ENCODE measurements at regions not wholly inside any gene's neighbourhood (a gene's known extent, or its start where the extent isn't known, plus 50 kb on each side); places are given as distances from the start of the nearest gene placed in this dataset.

- no peak for DNase-seq
- no peaks in the 10 kb centered on the region for H3K27me3 Mint-ChIP-seq (ENCODE audit: insufficient read depth)
- TF ChIP-seq CTCF (IDR thresholded peaks at IDR 0.05), result no peak
- H3K9me3 Mint-ChIP-seq, result no peaks in the 10 kb centered on the region; the same call in 1 of the 2 replicates
- H3K4me1 Mint-ChIP-seq (ENCODE audit: low read depth), result no peaks in the 10 kb centered on the region
- no peak overlapping the region for H3K27ac Mint-ChIP-seq
- no peak overlapping the region for H3K4me3 Mint-ChIP-seq
- no peaks in the 10 kb centered on the region for H3K36me3 Mint-ChIP-seq (ENCODE audit: low read depth)
Measured at GRCh38 chr13:65054277-65054676, 2175.9 kb downstream of the PCDH9 start.

DNA sequence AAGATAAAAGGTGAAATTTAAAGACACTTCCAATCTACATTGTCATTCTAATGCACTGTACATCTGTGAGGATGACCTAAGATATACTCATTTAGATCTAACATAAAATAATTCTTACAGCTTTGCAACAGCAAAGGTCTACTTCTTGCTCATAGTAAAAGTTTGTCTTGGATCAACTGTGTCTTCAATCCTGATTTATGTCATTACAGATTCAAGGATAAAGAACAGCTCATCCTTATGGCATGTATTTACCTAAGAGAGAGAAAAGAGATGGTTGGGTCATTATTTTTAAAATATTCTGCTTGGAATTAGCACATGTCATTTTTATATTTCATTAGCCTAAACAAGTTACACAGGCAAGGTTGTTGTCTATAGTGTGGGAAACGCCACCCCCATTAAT lies 2193.1 kb downstream of the PCDH9 start:
- Mint-ChIP-seq H3K27ac (no peak overlapping the region), H3K27me3 (ENCODE audit: insufficient read depth) (no peaks in the 10 kb centered on the region), H3K36me3 (ENCODE audit: low read depth) (0 out of 2 replicates have a peak, but pooled peaks cover 9% of the 10 kb centered on the region)

DNA sequence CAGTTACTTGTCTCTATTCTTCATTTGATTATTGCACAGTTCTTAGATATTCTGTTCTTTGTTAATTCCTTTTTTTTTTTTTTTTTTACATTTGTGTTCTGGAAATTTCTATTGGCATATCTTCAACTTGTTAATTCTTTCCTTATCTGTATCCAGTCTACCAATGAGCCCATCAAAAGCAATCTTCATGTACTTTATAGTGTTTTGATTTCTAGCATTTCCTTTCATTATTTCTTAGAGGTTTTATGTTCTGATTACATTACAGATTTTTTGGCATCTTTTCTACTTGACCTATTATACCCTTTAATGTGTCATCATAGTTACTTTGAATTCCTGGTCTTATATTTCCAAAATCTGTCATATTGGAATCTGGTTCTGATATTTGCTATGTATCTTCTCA lies 2194.8 kb downstream of the PCDH9 start:
- Mint-ChIP-seq H3K4me1 (ENCODE audit: low read depth) (peaks cover 25% of the 10 kb centered on the region), H3K9me3 (peaks cover 6% of the 10 kb centered on the region; the same call in 1 of the 2 replicates), H3K27ac (no peak overlapping the region; the same call in 1 of the 2 replicates), H3K4me3 (no peak overlapping the region; the same call in 1 of the 2 replicates), H3K36me3 (ENCODE audit: low read depth) (0 out of 2 replicates have a peak, but pooled peaks cover 10% of the 10 kb centered on the region), H3K27me3 (ENCODE audit: insufficient read depth) (no peaks in the 10 kb centered on the region)
- no peak for DNase-seq
- no peak for TF ChIP-seq CTCF (IDR thresholded peaks at IDR 0.05)

More for the DNA sequence above, 2193.1 kb downstream of the PCDH9 start:
- Mint-ChIP-seq H3K9me3 (peaks cover 6% of the 10 kb centered on the region; the same call in 1 of the 2 replicates), H3K4me3 (no peak overlapping the region), H3K4me1 (ENCODE audit: low read depth) (peaks cover 22% of the 10 kb centered on the region)
- no peak for TF ChIP-seq CTCF (IDR thresholded peaks at IDR 0.05)
- no peak for DNase-seq

- no peak for DNase-seq
- Mint-ChIP-seq H3K27me3 (ENCODE audit: insufficient read depth) (no peaks in the 10 kb centered on the region), H3K4me3 (no peak overlapping the region), H3K36me3 (ENCODE audit: low read depth) (0 out of 2 replicates have a peak, but pooled peaks cover 10% of the 10 kb centered on the region), H3K9me3 (peaks cover 6% of the 10 kb centered on the region; the same call in 1 of the 2 replicates), H3K27ac (no peak overlapping the region), H3K4me1 (ENCODE audit: low read depth) (peaks cover 35% of the 10 kb centered on the region)
- TF ChIP-seq CTCF (IDR thresholded peaks at IDR 0.05), result no peak; the same call in 1 of the 2 replicates
Measured at GRCh38 chr13:65034266-65034665, 2195.9 kb downstream of the PCDH9 start.

DNA sequence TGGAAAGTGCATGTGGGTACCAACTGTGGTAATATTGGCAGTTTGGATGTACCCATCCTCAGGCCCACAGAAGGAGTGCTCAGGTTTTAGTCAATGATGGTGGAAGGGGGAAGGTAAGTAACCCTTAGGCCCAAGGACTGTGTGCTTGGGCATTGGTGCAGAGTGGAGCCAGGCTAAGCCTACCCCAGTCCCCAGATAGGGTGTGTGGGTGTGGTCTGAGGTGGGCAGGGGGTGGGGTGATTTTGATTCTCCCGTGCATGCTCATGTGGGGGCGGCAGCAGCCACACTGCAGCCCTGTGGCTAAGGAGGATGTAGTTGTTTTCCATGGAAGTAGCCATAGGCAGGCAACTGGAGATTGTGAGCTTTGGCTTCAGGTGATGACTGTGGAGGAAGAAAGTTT lies 2197.3 kb downstream of the PCDH9 start:
- DNase-seq, result no peak
- Mint-ChIP-seq H3K27ac (no peak overlapping the region), H3K27me3 (ENCODE audit: insufficient read depth) (no peaks in the 10 kb centered on the region), H3K9me3 (peaks cover 6% of the 10 kb centered on the region; the same call in 1 of the 2 replicates), H3K4me3 (no peak overlapping the region), H3K36me3 (ENCODE audit: low read depth) (peaks cover 10% of the 10 kb centered on the region; the same call in 1 of the 2 replicates), H3K4me1 (ENCODE audit: low read depth) (peaks cover 46% of the 10 kb centered on the region)
- no peak for TF ChIP-seq CTCF (IDR thresholded peaks at IDR 0.05)
